ENCODE measurements at regions not wholly inside any gene's neighbourhood (a gene's known extent, or its start where the extent isn't known, plus 50 kb on each side); places are given as distances from the start of the nearest gene placed in this dataset.

DNA sequence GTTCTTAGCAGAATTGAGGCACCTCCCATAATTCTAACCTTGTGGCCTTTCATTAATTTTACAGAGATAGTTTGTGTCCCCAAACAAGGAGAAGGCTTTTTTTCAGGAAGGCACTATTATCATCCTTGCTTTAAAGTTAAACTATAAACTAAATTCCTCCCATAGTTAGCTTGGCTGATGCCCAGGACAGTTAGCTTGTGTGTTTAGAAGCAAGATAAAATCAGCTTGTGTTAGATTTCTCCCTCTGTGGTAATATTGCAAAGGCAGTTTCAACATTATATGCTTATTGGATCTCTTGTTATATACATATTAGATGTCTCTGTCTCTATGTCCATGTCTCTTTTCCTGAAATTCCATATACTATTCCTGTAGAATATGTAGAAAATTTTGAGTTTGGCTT lies 342.7 kb downstream of the TBC1D4 start:
- Histone ChIP-seq H3K36me3 (ENCODE audit: insufficient read depth, low read length) (no peaks in the 10 kb centered on the region), H3F3A (ENCODE audit: insufficient read depth, low read length) (no peaks in the 10 kb centered on the region), H3K27me3 (ENCODE audit: insufficient read depth, low read length) (no peaks in the 10 kb centered on the region), H2AFZ (ENCODE audit: low read length) (no peak overlapping the region), H3K9me2 (ENCODE audit: low read depth, low read length) (no peaks in the 10 kb centered on the region), H3K4me1 (ENCODE audit: insufficient read depth, low read length, severe bottlenecking) (no peaks in the 10 kb centered on the region), H3K27ac (ENCODE audit: low read depth, low read length, poor library complexity, severe bottlenecking) (no peak overlapping the region), H3K4me2 (ENCODE audit: low read length) (no peak overlapping the region), H3K79me2 (ENCODE audit: insufficient read depth, low read length) (no peaks in the 10 kb centered on the region), H4K20me1 (ENCODE audit: insufficient read depth, low read length) (no peaks in the 10 kb centered on the region), H3K4me3 (ENCODE audit: low read depth, low read length, poor library complexity, severe bottlenecking) (no peak overlapping the region), H3K9me3 (ENCODE audit: low read length) (0 out of 2 replicates have a peak, but pooled peaks cover 5% of the 10 kb centered on the region), H3K9ac (ENCODE audit: low read length) (no peak overlapping the region)
- TF ChIP-seq CTCF (IDR thresholded peaks at IDR 0.05; ENCODE audit: low read length), result no peak
- no peak for TF ChIP-seq EZH2 (IDR thresholded peaks at IDR 0.05; ENCODE audit: borderline replicate concordance, low read length)

GRCh38 chr13:75137911-75138571 lies 343.9 kb downstream of the TBC1D4 start:
- H3K79me2 ChIP-seq (ENCODE audit: insufficient read depth, low read length), result no peaks in the 10 kb centered on the region
- H3K4me3 ChIP-seq (ENCODE audit: low read depth, low read length, poor library complexity, severe bottlenecking), result no peak overlapping the region
- no peak overlapping the region for H3K4me2 ChIP-seq (ENCODE audit: low read length)
- H3K9me2 ChIP-seq (ENCODE audit: low read depth, low read length), result no peaks in the 10 kb centered on the region
- TF ChIP-seq CTCF (IDR thresholded peaks at IDR 0.05; ENCODE audit: low read length), result no peak
- TF ChIP-seq EZH2 (IDR thresholded peaks at IDR 0.05; ENCODE audit: borderline replicate concordance, low read length), result no peak
- no peaks in the 10 kb centered on the region for H3K27me3 ChIP-seq (ENCODE audit: insufficient read depth, low read length)
- no peak overlapping the region for H3K27ac ChIP-seq (ENCODE audit: low read depth, low read length, poor library complexity, severe bottlenecking)
- H3K9ac ChIP-seq (ENCODE audit: low read length), result no peak overlapping the region
- H3K9me3 ChIP-seq (ENCODE audit: low read length), result 0 out of 2 replicates have a peak, but pooled peaks cover 5% of the 10 kb centered on the region
- H4K20me1 ChIP-seq (ENCODE audit: insufficient read depth, low read length), result no peaks in the 10 kb centered on the region
- H3K4me1 ChIP-seq (ENCODE audit: insufficient read depth, low read length, severe bottlenecking), result no peaks in the 10 kb centered on the region
- no peaks in the 10 kb centered on the region for H3K36me3 ChIP-seq (ENCODE audit: insufficient read depth, low read length)
- H3F3A ChIP-seq (ENCODE audit: insufficient read depth, low read length), result no peaks in the 10 kb centered on the region
- no peak overlapping the region for H2AFZ ChIP-seq (ENCODE audit: low read length)

- Histone ChIP-seq H3K36me3 (ENCODE audit: insufficient read depth, low read length) (no peaks in the 10 kb centered on the region), H3K9me3 (ENCODE audit: low read length) (0 out of 2 replicates have a peak, but pooled peaks cover 5% of the 10 kb centered on the region), H4K20me1 (ENCODE audit: insufficient read depth, low read length) (no peaks in the 10 kb centered on the region), H2AFZ (ENCODE audit: low read length) (no peak overlapping the region), H3F3A (ENCODE audit: insufficient read depth, low read length) (no peaks in the 10 kb centered on the region), H3K9ac (ENCODE audit: low read length) (no peak overlapping the region), H3K79me2 (ENCODE audit: insufficient read depth, low read length) (no peaks in the 10 kb centered on the region), H3K27ac (ENCODE audit: low read depth, low read length, poor library complexity, severe bottlenecking) (no peak overlapping the region), H3K4me1 (ENCODE audit: insufficient read depth, low read length, severe bottlenecking) (no peaks in the 10 kb centered on the region), H3K9me2 (ENCODE audit: low read depth, low read length) (no peaks in the 10 kb centered on the region), H3K4me2 (ENCODE audit: low read length) (no peak overlapping the region), H3K4me3 (ENCODE audit: low read depth, low read length, poor library complexity, severe bottlenecking) (no peak overlapping the region), H3K27me3 (ENCODE audit: insufficient read depth, low read length) (no peaks in the 10 kb centered on the region)
- no peak for TF ChIP-seq CTCF (IDR thresholded peaks at IDR 0.05; ENCODE audit: low read length)
- no peak for TF ChIP-seq EZH2 (IDR thresholded peaks at IDR 0.05; ENCODE audit: borderline replicate concordance, low read length)
These were observed 345.8 kb downstream of the TBC1D4 start for GRCh38 chr13:75136151-75136550.

Data from OCI-LY1 (cell line).